OCI-LY3 (cell line): ENCODE measurements at regions not wholly inside any gene's neighbourhood (a gene's known extent, or its start where the extent isn't known, plus 50 kb on each side); places are given as distances from the start of the nearest gene placed in this dataset.

Experiments used
- H2AFZ ChIP-seq: fragments of 200-600, 300-600 bp; shearing (Covaris generic); 2 replicates; pipeline ENCODE4 v1.6.0; 2014; ENCODE audit warnings: antibody characterized with exemption, low read depth, low read length
- H3K27ac ChIP-seq: fragments of 200-600, 300-600 bp; sonication (generic); 2 replicates; pipeline ENCODE4 v1.5.1; 2014; ENCODE audit warnings: mild to moderate bottlenecking, low read length, moderate library complexity, mixed read lengths
- H3K27me3 ChIP-seq: fragments of 200-600, 300-600 bp; sonication (generic); 2 replicates; pipeline ENCODE4 v1.6.1; 2014; ENCODE audit warnings: low read depth, low read length, mixed read lengths
- H3K36me3 ChIP-seq: fragments of 200-600, 300-600 bp; sonication (generic); replicated peaks from 2 replicates; pipeline ENCODE3; 2014; ENCODE audit warnings: low read depth, low read length, mixed read lengths
- H3K4me1 ChIP-seq: fragments of 300-600, 200-600 bp; sonication (generic); 2 replicates; pipeline ENCODE4 v1.6.1; 2014; ENCODE audit warnings: low read length, mixed read lengths
- H3K4me2 ChIP-seq: fragments of 200-600, 300-600 bp; sonication (generic); 2 replicates; pipeline ENCODE4 v1.6.1; 2014; ENCODE audit warnings: low read length, mixed read lengths
- H3K4me3 ChIP-seq: fragments of 300-600, 200-600 bp; sonication (generic); 2 replicates; pipeline ENCODE4 v1.5.1; 2014; ENCODE audit warnings: antibody characterized with exemption, mild to moderate bottlenecking, low read length, moderate library complexity
- H3K79me2 ChIP-seq: fragments of 300-600, 200-600 bp; shearing (Covaris generic); 2 replicates; pipeline ENCODE4 v1.6.1; 2014; ENCODE audit warnings: mild to moderate bottlenecking, low read length, mixed read lengths
- H3K9ac ChIP-seq: fragments of 300-600, 200-600 bp; shearing (Covaris generic); 2 replicates; pipeline ENCODE4 v1.6.0; 2014; ENCODE audit warnings: mild to moderate bottlenecking, low read length, moderate library complexity
- H3K9me3 ChIP-seq: fragments of 200-600, 300-600 bp; shearing (Covaris generic); 2 replicates; pipeline ENCODE4 v1.6.1; 2014; ENCODE audit warnings: low read length, mixed read lengths; ENCODE audit not compliant: insufficient read depth
- H4K20me1 ChIP-seq: fragments of 200-600, 300-600 bp; sonication (generic); 2 replicates; pipeline ENCODE4 v1.6.1; 2016; ENCODE audit warnings: low read length, mixed read lengths; ENCODE audit not compliant: insufficient read depth
- CTCF ChIP-seq: fragments of 200-600, 300-600 bp; sonication (generic); IDR thresholded peaks from 2 replicates; pipeline ENCODE4 v1.5.1; 2014; ENCODE audit warnings: antibody characterized with exemption, low read length, low read depth
- EZH2phosphoT487 ChIP-seq: fragments of 200-600 bp; shearing (Covaris generic); IDR thresholded peaks from 2 replicates; pipeline ENCODE4 v1.6.1; 2018; ENCODE audit warnings: antibody characterized with exemption, mixed run types, low read depth

GRCh38 chr9:1431461-1431860 lies 381.3 kb downstream of the DMRT2 start:
- no peak overlapping the region for H3K4me2 ChIP-seq
- no peak overlapping the region for H2AFZ ChIP-seq
- H3K4me1 ChIP-seq, result no peaks in the 10 kb centered on the region
- TF ChIP-seq CTCF, result no peak
- TF ChIP-seq EZH2phosphoT487, result no peak
- no peaks in the 10 kb centered on the region for H3K9me3 ChIP-seq
- H3K4me3 ChIP-seq, result no peak overlapping the region
- no peaks in the 10 kb centered on the region for H4K20me1 ChIP-seq
- no peak overlapping the region for H3K27ac ChIP-seq
- H3K27me3 ChIP-seq, result no peaks in the 10 kb centered on the region
- H3K79me2 ChIP-seq, result no peaks in the 10 kb centered on the region
- no peak overlapping the region for H3K9ac ChIP-seq
- no peaks in the 10 kb centered on the region for H3K36me3 ChIP-seq

GRCh38 chr9:1434052-1434767 lies 384.1 kb downstream of the DMRT2 start:
- TF ChIP-seq CTCF (no peak), EZH2phosphoT487 (no peak)
- no peak overlapping the region for H3K27ac ChIP-seq
- no peaks in the 10 kb centered on the region for H3K79me2 ChIP-seq
- no peak overlapping the region for H3K4me3 ChIP-seq
- no peaks in the 10 kb centered on the region for H4K20me1 ChIP-seq
- no peak overlapping the region for H3K4me2 ChIP-seq
- H3K27me3 ChIP-seq, result no peaks in the 10 kb centered on the region
- no peak overlapping the region for H2AFZ ChIP-seq
- H3K9me3 ChIP-seq, result no peaks in the 10 kb centered on the region
- H3K4me1 ChIP-seq, result no peaks in the 10 kb centered on the region
- no peak overlapping the region for H3K9ac ChIP-seq
- no peaks in the 10 kb centered on the region for H3K36me3 ChIP-seq

GRCh38 chr9:1434811-1435210 lies 384.7 kb downstream of the DMRT2 start:
- H3K4me2 ChIP-seq, result no peak overlapping the region
- H3K27me3 ChIP-seq, result no peaks in the 10 kb centered on the region
- H4K20me1 ChIP-seq, result no peaks in the 10 kb centered on the region
- no peak overlapping the region for H3K4me3 ChIP-seq
- H3K9me3 ChIP-seq, result no peaks in the 10 kb centered on the region
- no peaks in the 10 kb centered on the region for H3K4me1 ChIP-seq
- no peak overlapping the region for H2AFZ ChIP-seq
- H3K79me2 ChIP-seq, result no peaks in the 10 kb centered on the region
- H3K9ac ChIP-seq, result no peak overlapping the region
- no peak overlapping the region for H3K27ac ChIP-seq
- H3K36me3 ChIP-seq, result no peaks in the 10 kb centered on the region
- no peak for TF ChIP-seq CTCF
- no peak for TF ChIP-seq EZH2phosphoT487

GRCh38 chr9:1440256-1440655 lies 390.1 kb downstream of the DMRT2 start:
- H3K36me3 ChIP-seq, result peaks cover 4% of the 10 kb centered on the region

More at GRCh38 chr9:1440256-1440655, 390.1 kb downstream of the DMRT2 start:
- Histone ChIP-seq H3K4me2 (no peak overlapping the region), H4K20me1 (no peaks in the 10 kb centered on the region), H3K27me3 (no peaks in the 10 kb centered on the region), H2AFZ (no peak overlapping the region), H3K4me1 (peaks cover 19% of the 10 kb centered on the region), H3K9me3 (no peaks in the 10 kb centered on the region), H3K27ac (no peak overlapping the region), H3K4me3 (no peak overlapping the region), H3K9ac (no peak overlapping the region), H3K79me2 (no peaks in the 10 kb centered on the region)
- TF ChIP-seq CTCF (no peak), EZH2phosphoT487 (no peak)
